ENCODE measurements at regions not wholly inside any gene's neighbourhood (a gene's known extent, or its start where the extent isn't known, plus 50 kb on each side); places are given as distances from the start of the nearest gene placed in this dataset.

- peak; percentile 81 for TF ChIP-seq TEAD4 (IDR thresholded peaks at IDR 0.05; ENCODE audit: low read length)
- no peak for TF ChIP-seq TEAD4 (CRISPR knock-in tag; IDR thresholded peaks at IDR 0.05; ENCODE audit: borderline replicate concordance)
- 0 out of 2 replicates have a peak, but pooled peaks have one; percentile 39 for TF ChIP-seq MECOM (CRISPR knock-in tag; IDR thresholded peaks at IDR 0.05)
- TF ChIP-seq NCOA4 (IDR thresholded peaks at IDR 0.05; ENCODE audit: partially characterized antibody): no peak
- TF ChIP-seq MNT (conservative IDR thresholded peaks at IDR 0.05): 0 out of 4 replicates have a peak, but pooled peaks of 1 of the 2 experiments have one; percentile 18
- no peak for TF ChIP-seq ZNF398 (CRISPR knock-in tag; IDR thresholded peaks at IDR 0.05)
- no peak for TF ChIP-seq SNAPC5 (CRISPR knock-in tag; IDR thresholded peaks at IDR 0.05)
- TF ChIP-seq CUX1 (CRISPR knock-in tag; IDR thresholded peaks at IDR 0.05): no peak
- peak; percentile 6; the same call in 1 of the 2 replicates for TF ChIP-seq REST (IDR thresholded peaks at IDR 0.05; ENCODE audit: borderline replicate concordance)
- TF ChIP-seq REST (CRISPR knock-in tag; IDR thresholded peaks at IDR 0.05; ENCODE audit: low read depth): no peak
- peak; percentile 34; the same call in 1 of the 2 replicates for TF ChIP-seq SMAD4 (CRISPR knock-in tag; conservative IDR thresholded peaks at IDR 0.05)
These were observed 91.8 kb upstream of the GJB5 start (continued) for GRCh38 chr1:34663031-34663430.

Measured in K562 (cell line).